ENCODE measurements at regions not wholly inside any gene's neighbourhood (a gene's known extent, or its start where the extent isn't known, plus 50 kb on each side); places are given as distances from the start of the nearest gene placed in this dataset.

- TF ChIP-seq CTCF (conservative IDR thresholded peaks at IDR 0.05; ENCODE audit: low read depth, low read length) (no peak), EZH2 (IDR thresholded peaks at IDR 0.05; ENCODE audit: borderline replicate concordance, low read depth, low read length, poor library complexity, severe bottlenecking) (no peak)
Observed at GRCh38 chr14:101185073-101185835, 281.7 kb upstream of the RTL1 start.

Data from A673 (cell line).